A673 (cell line): ENCODE measurements at regions not wholly inside any gene's neighbourhood (a gene's known extent, or its start where the extent isn't known, plus 50 kb on each side); places are given as distances from the start of the nearest gene placed in this dataset.

ENCODE experiments used
- CTCF ChIP-seq: fragments of 300-800, 200-600 bp; sonication (generic); conservative IDR thresholded peaks from 2 replicates; pipeline ENCODE4 v1.5.1; 2017; ENCODE audit warnings: low read depth, mild to moderate bottlenecking, antibody characterized with exemption, low read length, moderate library complexity, mixed read lengths
- EZH2 ChIP-seq: fragments of 200-600 bp; sonication (generic); IDR thresholded peaks from 2 replicates; pipeline ENCODE4 v1.6.1; 2017; ENCODE audit warnings: borderline replicate concordance, low read depth, mild to moderate bottlenecking, mixed read lengths, antibody characterized with exemption, low read length; ENCODE audit not compliant: poor library complexity, severe bottlenecking

- TF ChIP-seq CTCF = no peak
- TF ChIP-seq EZH2 = no peak
These were observed 274.0 kb downstream of the TSHZ3 start for GRCh38 chr19:31075146-31075655.
